HG03354 (cell line): ENCODE measurements at regions not wholly inside any gene's neighbourhood (a gene's known extent, or its start where the extent isn't known, plus 50 kb on each side); places are given as distances from the start of the nearest gene placed in this dataset.

ENCODE experiments used
- ATAC-seq: cut with Tn5 transposase; IDR thresholded peaks from one replicate; pipeline ENCODE4 v1.9.1; 2021; ENCODE audit warnings: mild to moderate bottlenecking; ENCODE audit not compliant: unreplicated experiment, poor library complexity, severe bottlenecking

DNA sequence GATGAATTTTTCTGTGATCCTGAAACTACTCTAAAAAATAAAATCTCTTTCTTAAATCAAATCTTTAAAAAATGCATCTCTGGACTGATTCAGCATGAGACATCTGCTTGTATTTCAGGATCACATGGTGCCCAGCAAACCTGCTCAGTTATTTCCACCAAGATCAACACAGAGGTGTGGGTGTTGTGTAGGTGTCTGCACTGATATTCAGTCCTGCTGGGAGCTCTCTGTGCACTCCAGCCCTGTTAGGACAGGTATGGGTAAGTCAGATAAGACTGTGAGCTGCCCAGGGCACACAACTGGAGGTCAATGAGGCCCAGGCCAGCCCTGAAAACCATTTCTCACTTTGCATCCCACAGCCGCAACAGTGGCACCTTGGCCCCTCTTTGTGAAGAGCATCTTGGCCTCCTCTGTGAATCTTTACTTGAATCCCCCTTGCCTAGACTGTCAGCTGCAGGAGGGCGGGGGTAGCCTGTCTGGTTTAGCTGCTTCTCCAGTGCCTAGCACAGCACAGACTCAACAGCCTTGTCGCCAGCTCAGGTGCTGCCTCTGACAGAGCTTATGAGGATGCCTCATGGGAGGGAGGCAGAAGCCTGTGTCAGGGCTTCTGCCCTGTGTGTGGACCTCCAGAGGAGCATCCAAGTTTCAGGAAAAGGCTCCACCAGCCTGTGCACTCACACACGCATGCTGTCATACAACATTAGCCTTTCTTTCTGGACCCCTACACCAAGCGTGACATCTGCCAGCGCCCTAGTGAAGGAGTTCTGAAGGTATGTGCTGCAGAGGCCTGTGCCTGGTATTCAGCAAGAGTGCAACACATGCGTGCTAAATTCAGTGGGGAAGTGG, 187.6 kb upstream of the CST7 start:
- no peak for ATAC-seq

DNA sequence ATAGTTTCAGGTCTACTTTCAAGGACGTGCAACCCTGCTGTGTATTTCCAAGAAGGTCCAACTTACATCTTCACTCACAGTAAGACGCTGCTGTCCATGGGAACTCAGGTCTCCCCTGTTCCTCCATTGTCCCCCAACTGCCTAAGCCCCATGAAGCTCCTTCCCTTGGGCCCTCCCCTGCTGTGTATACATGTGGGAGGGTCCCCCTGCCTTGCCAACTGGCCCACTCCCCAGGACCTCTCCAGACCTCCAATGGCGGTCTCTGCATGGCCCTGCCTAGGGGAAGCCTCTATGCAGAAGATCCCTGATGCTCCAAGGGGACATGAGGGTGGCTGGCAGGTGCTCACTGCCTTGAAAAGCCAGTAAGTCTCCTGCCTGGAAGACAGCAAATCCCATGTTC, 186.7 kb upstream of the CST7 start:
- ATAC-seq: no peak

DNA sequence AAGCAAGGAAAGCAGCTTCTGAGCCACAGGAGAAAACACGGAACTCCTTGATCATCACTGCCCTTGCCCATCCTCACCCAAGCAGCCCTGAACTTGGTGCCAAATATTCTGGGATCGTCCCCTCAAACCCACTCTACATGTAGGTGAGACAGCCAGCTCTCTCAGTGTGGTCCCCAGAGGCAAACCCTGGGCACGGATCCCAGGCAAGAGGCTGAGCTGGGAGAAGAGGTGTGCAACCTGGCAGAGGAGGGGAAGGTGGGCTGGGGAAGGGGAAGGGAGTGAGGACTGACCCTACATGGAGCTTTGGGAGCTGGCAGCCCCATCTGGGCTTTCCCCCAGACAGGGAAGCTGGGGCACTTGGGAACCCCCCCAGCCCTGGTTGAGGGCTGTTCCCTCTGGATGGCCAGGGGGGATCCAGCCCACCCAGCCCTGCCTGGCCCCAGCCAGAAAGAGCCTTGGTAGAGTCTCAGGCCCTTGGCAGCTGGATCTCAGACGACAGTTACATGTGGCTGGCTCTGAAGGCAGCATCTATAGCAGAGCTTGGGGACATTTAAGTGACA, 186.2 kb upstream of the CST7 start:
- no peak for ATAC-seq

DNA sequence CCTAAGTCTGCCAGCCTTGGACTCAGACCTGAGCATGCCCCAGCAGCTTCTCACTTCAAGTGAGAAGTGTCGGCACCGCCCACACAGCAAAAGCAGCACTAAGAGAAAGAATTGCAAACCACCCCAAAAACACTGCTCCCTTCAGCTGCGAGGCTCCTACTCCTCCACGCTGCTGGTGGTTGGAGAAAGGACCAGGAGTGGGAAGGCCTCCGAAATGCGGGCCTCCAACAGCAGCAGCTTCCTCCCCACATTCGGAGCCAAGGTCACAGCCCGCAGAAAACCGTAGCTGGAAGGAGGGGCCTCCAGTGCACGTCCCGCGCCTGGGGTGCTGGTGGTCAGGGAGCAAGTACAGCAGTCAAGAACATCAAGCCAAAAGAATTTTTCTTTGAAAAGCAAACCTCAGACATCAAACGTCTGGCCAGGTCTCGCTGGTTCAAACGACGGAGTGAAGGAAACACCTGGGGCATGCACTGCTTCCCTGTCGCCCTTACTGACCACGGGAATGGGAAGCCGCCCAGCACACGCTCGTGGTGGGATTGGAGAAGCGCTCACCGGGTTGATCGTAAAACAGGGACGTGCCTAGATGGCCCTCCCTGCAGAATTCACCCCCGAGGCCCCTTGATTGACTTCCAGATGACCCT, 185.6 kb upstream of the CST7 start:
- no peak for ATAC-seq

DNA sequence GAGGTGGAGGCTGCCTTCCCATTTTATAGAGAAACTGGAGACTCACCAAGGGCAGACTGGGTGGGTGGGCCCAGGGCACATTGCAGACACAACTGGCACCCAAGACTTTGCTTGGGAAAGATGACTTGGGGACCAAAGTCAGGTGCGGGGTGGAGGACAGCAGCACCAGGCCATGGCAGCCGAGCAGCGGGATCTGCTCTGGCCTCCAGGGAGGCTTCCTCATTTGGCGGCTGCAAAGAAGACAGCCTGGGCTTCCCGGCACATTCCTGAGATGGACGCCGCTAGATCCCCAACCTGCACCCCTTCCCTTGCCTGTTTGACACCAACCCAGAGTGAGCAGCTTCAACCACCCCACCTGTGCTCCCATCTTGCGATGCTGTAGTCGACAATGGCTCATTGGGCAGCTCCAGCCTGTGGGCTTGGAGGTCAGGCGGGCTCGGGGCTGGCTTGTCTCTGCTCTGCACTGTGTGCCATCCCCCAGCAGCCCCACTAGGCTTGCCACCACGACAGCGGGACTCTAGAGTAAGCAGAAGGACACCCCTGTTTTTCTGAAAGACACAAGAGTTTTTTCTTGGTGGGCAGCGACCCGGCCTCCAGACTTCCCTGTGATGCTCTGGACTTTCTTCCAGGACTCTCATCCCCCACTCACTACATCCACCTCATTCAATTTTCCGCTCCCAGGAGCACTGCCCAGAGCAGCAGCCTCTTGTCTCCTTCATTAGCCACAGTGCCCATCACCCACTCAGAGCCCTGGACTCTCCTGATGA, 184.9 kb upstream of the CST7 start:
- no peak for ATAC-seq

DNA sequence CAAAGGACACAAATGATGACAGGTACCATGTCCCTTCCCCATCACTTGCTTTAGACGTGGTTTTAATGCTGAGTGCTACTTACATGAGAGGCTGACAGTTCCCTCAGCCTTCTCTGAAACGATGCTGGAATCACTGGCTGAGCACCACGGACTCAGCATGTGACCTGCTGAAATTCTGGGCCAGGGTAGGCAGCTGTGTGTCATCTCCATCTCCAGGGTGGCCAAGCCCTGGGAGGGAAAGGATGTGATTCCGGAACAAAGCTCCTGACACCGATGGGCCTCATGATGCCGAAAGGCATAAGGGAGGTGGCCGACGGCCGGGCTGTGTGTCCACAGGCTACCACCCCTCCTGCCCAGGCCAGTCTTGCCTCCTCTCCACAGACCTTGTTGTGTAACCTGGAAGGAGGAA, 184.3 kb upstream of the CST7 start:
- no peak for ATAC-seq

DNA sequence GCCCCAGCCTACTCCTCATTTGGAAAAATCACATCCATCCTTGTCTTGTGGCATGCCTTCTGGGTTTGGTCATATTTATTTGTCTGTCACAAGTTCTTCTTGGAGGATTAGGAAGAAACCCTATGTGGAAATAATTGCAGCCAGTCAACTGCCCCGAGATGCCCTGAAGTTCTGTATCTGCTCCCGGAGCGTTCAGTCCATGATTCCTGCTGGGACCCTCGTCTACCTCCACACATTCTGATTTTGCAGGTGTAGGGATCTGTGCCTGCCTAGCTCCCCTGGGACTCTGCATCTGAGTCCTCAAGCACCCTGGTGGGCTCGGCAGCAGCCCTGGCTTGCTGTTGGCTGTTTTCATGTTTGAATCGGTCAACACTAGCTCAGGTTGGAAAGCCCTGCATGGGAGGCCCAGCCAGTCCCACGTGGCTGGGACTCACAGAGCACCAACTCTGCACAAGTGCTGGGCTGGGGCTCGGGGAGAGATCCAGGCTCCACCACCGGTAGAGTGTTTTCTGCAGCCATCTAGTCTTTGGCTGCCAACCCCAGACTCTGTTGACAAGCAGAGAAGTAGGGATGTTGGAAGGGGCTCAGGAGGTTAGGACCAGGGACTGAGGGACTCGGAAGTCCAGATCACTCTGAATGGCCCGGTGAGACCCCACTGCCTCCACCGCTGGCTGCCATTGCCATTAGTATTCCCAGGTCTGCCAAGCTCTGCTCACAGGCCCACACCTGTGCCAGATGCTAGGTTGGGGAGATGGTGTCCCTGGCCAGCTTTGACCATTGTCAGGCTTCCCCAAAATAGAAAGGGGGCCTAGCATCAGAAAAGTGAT, 183.5 kb upstream of the CST7 start:
- ATAC-seq: no peak

DNA sequence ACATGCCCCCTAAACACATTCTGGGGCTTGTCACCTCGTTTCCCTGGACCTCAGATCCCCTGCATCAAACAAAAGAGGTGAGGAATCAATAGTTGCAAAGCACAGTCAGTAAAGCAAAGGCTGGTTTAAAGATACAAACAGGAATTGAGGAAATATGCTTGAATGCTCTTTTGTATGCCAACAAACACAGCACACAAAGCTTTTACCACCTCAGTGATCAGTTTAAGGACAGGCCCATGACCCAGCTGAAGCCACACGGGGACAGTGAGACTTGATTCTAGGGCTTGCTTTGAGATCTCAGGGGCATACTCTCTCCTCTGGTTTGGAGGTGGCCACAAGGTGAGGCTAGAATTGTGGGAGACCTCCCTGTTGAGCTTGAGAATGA, 182.9 kb upstream of the CST7 start:
- no peak for ATAC-seq

DNA sequence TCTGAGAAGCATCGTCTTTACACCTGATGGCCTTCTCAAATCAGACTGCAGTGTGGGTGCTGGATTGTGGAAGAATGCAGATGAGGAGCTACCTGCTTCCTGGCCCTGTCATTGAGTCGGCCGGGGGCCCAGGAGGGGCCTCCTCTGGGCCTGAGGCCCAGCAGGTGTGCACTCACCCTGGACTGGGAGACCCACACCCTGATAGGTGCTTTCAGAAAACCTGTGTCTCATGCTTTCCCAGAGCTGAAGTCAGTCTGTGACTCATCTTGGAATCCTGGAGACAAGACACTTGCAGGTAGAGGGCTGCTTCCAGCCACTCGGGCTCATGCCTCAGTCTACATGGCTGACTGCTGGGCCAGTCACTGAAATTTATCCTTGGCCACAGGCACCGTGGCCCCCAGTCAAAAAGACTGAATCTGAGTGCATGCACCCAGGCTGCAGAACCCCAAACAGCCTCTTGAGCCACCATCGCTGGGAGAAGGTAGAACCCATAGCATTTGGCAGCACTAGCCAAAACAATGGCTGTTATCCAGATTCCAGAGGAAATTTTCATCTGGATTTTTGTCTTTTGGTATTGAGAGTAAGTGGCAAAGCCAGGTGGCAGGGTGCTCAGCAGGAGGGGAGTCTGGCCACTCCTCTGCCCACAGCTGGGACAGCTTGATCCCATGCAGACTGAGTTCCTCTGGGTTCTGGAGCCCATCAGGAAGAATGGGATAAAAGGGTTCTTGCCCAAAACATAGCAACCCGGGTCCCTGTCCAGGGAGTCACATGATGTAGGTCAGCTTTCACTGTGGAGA, 182.0 kb upstream of the CST7 start:
- no peak for ATAC-seq

DNA sequence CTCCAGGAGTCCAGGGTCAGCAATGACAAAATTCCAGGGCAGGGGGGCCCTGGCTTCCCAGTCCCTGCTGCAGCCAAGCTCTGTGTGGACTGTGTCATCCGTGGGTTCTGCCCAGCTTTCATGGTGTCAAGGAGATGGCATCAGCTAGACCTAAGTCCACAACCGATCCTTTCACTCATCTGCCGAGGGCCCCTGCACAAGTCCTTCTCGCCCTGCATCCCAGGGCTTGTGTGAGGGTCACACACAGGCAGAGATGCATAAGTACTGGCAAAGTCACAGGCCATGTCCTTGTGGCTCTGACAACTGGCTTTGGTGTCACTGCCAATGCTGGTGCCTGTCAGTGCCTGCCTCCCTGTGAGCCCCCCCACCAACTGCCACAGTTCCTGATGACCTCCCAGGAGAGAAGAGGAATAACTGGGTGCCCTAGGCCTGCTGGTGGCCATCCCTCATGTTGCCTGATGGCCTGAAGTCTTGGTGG, 181.4 kb upstream of the CST7 start:
- no peak for ATAC-seq

DNA sequence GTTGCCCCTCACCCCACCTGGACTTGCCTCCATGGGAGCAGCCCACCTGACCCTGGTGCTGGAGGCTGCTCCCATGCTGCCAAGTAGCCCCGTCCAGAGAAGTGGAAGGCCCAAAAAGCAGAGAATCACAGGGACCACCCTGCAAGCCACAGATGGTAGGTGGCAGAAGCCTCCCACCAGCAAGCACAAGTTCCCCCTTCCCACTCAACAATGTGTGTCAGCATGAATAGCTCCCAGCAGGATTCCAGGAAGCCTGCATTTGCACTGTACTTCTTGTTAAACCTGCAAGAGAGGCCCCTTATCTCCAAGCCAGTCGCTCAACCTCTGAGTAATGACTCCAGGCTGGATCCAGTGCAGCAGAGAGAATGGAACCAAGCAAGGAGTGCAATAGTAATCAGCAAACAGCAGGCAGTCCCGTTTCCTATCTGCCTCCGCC, 180.8 kb upstream of the CST7 start:
- ATAC-seq: no peak

DNA sequence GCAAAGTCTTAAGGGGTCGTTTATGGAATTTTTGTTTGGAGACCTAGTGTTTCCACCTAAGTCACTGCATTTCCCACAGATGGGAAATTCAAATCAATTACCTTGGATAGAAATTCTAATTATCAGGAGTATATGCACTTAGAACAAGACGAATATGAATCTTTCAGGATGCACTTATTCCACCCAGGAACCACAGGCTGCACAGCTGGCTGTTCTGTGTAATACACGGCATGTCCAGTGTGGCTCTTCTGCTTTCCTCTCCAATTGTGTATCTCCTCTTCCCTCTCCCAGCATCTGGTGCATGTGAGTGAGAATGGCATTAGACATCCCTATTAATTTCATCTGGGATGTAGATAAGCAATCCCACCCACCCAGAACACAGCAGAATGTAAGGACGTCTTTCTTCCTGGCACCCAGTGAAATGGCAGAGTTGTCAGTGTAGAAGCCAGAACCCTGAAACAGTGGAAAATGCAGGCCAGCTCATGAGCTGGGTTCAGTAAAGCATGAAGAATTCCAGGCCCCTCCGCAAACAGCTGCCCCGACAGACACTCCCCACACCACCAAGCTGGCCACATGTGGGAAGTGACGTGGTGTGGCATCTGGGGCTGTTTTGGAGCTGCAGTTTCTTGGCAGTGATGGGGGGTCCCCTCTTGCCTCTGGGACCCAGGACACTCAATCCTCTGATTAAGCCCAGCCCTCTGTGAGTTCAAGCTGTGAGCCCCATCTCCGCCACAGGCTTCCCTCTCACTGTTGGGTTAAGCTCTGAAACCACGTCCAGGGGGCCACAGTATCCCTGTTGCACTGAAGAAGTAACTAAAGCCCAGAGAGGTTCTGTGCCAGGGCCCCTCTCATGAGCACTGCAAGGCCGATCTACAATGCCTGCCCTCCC, 180.1 kb upstream of the CST7 start:
- no peak for ATAC-seq

DNA sequence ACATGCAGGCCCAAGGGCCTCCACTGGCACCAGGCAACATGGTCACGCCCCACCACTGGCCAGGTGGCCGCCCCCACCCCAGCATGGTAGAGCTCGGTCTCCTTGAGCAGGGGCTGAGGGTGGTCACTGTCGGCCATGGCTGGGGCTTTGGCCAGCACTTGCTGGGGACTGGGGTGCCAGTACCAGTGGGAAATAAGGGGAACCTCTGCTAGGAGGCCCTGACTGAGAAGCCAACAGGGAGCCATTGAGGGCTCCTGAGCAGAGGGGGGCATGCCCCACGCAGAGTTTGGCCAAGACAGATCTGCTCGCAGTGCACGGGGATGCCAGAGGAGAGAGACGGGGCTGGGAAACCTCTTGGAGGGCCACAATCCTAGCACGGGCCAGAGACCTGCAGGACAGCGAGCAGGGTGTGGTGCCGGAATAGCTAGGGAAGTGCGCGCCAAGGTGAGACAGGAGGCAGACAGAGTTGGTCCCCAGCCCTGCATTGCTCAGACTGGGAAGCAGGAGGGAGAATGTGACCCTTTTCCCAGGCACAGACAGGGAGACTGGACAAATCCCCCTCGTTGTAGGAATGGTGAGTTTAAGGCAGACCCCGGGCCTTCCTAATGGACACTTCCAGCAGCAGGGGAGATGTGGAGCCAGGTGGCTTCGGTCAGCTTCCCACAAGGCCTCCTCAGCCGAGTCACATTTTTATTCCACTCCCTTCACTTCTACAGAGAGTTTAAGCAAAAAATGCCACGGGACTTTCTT, 179.0 kb upstream of the CST7 start:
- ATAC-seq: no peak

DNA sequence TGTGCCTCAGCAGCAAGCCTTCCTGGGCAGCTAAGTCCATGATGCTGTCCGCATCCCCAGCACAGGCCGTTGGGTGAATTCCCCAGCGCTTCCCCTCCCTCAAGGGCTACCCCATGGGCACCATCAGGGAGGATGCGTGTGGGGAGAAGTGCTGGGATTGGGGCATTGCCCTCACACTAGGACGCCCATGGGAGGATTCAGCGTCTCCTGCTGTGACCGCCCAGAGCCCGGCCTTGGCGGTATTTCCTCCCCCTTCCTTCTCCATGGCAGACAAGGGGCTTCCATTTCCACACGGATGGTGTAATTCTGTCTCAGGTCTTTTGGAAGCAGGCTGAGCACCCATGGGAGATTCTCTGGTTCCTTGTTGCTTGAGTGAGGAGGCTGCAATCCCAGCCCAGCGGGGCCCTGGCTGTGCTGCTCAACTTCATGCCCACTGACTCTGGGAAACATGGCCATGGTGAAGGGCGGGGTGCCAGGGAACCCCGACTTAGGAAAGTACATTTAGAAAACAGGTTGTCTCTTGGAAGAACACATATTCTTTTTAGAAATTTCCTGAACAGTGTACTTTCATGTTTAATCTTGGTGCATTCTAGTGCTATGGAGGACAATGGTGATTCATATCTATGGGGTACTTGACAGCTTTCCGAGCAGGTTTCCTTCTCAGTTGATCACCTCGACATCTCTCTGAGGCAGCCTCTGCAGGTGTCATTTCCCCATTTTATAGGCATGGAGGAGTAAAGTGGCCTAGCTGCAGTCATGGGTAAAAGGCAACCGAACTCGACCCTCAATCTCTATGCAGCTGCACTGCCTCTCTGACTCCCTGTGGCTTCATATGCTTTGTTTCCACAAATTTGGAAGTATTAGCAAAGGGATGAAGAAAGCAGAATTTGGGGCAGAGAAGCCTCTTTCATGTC, 178.2 kb upstream of the CST7 start:
- ATAC-seq: no peak

DNA sequence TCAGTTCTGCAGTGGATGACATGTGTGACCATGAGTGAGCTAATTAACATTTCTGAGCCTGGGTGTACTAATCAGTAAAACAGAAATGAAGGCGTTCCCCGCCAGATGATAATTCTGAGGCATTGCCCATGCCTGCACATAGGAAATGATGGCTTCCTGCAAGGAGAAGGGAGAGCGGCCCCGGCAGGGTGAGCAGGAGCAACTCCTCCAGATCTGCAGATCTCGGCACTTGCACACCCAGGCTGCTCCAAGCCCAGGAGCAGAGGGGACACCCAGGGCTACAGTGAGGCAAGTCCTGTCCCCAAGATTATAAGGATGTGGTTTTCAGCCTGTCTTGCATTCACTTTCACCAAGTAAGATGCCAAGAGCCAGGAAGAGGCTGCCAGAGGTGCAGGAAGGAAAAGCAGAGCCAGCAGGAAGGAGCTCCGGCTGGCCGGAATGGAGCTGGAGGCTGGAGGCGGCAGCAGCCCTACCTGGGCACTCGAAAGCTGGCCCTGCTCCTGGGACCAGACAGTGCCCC, 177.5 kb upstream of the CST7 start:
- ATAC-seq: no peak

DNA sequence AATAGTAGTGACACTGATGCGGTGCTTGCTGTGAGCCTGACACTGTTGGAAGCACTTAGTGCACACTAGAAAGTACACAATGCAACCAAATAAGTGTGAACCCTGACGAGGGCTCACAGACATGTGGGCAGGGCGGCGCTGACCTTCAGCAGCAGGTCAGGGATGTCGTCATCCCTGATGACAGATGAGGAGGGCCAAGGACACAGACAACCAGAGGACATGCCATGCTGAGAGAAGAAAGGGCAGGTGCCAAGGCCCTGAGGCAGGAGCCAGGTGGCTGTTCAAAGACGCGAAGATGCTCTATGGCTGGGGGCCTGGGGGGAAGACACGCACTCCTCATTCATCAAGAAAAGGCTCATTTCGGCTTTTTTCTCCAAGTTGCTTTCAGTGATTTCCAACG, 176.4 kb upstream of the CST7 start:
- ATAC-seq: no peak
